Endothelial cell of umbilical vein (primary cell): ENCODE measurements at regions not wholly inside any gene's neighbourhood (a gene's known extent, or its start where the extent isn't known, plus 50 kb on each side); places are given as distances from the start of the nearest gene placed in this dataset.

Experiments
- CTCF ChIP-seq, 2 donors: IDR thresholded peaks; 1 replicate in 1 of 2; 2 replicates in 1 of 2; pipeline ENCODE4 v1.5.1; 2011; ENCODE audit warnings: low read length in 2 of 2, mild to moderate bottlenecking in 2 of 2, moderate library complexity in 2 of 2, control low read depth in 1 of 2, inconsistent platforms in 1 of 2, low read depth in 1 of 2; ENCODE audit not compliant: insufficient read depth in 1 of 2; ENCODE audit errors: extremely low read depth in 1 of 2
- EZH2 ChIP-seq: IDR thresholded peaks from 2 replicates; pipeline ENCODE4 v1.6.1; 2012; ENCODE audit warnings: borderline replicate concordance, low read depth, mild to moderate bottlenecking, moderate library complexity, low read length, inconsistent platforms; ENCODE audit not compliant: severe bottlenecking
- GATA2 ChIP-seq: IDR thresholded peaks from 2 replicates; pipeline ENCODE4 v1.7.0; 2011; ENCODE audit warnings: low read depth, mild to moderate bottlenecking, moderate library complexity, mixed read lengths, low read length; ENCODE audit not compliant: insufficient read length, insufficient read depth
- MAX ChIP-seq: IDR thresholded peaks from 2 replicates; pipeline ENCODE4 v1.6.1; 2011; ENCODE audit not compliant: insufficient read depth, insufficient read length
- POLR2A ChIP-seq: IDR thresholded peaks from 2 replicates; pipeline ENCODE4 v1.6.1; 2012; ENCODE audit warnings: low read depth, mild to moderate bottlenecking, control low read depth, low read length

DNA sequence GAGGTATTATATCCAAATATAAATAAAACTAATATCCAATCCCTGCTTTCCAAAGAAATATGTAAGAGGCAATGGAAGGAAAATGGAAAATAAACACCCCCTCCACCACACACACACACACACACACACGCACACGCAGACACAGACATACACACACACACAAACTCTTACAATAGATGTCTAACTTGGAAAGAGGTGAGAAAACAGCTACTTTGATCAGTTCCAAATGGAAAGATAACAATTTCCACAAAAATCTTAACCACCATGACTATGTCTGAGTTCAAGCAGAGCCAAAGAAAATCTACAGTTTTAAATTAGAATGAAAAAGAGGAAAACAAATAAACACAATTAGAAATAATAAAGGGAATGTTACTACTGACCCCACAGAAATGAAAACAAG, 285.3 kb upstream of the TGFBR2 start:
- TF ChIP-seq CTCF (IDR thresholded peaks at IDR 0.05; ENCODE audit: extremely low read depth in 1 of 2, insufficient read depth in 1 of 2, low read depth in 1 of 2, low read length in 2 of 2) (no peak), POLR2A (no peak), EZH2 (no peak), MAX (no peak), GATA2 (no peak)
